GM12872 (cell line): ENCODE measurements at regions not wholly inside any gene's neighbourhood (a gene's known extent, or its start where the extent isn't known, plus 50 kb on each side); places are given as distances from the start of the nearest gene placed in this dataset.

Experiments
- CTCF ChIP-seq: IDR thresholded peaks from 3 replicates; pipeline ENCODE4 v1.5.1; 2011; ENCODE audit warnings: low read depth, mild to moderate bottlenecking, low read length, moderate library complexity; ENCODE audit not compliant: insufficient read depth

- TF ChIP-seq CTCF = no peak
These were observed 1367.2 kb downstream of the KCNT2 start for GRCh38 chr1:195241066-195241465.

DNA sequence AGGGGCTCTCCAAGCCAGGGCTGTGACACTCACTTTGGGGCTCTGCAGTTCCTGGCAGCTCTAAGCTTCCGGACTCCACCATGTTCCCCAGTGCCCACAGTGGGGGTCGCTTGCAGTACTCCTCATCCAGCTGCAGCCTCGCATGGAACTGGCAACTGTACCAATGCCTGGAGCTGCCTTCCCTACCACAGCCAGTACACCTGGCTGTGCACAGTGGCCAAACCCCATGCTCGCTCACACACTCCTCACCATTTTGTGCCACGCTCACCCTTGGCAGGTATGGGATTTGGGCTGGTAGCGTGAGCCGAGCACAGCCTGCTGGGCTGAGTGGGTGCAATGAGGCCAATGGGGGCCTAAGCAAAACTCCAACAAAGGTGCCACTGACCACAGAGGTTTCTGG is 1369.9 kb downstream of the KCNT2 start:
- no peak for TF ChIP-seq CTCF

DNA sequence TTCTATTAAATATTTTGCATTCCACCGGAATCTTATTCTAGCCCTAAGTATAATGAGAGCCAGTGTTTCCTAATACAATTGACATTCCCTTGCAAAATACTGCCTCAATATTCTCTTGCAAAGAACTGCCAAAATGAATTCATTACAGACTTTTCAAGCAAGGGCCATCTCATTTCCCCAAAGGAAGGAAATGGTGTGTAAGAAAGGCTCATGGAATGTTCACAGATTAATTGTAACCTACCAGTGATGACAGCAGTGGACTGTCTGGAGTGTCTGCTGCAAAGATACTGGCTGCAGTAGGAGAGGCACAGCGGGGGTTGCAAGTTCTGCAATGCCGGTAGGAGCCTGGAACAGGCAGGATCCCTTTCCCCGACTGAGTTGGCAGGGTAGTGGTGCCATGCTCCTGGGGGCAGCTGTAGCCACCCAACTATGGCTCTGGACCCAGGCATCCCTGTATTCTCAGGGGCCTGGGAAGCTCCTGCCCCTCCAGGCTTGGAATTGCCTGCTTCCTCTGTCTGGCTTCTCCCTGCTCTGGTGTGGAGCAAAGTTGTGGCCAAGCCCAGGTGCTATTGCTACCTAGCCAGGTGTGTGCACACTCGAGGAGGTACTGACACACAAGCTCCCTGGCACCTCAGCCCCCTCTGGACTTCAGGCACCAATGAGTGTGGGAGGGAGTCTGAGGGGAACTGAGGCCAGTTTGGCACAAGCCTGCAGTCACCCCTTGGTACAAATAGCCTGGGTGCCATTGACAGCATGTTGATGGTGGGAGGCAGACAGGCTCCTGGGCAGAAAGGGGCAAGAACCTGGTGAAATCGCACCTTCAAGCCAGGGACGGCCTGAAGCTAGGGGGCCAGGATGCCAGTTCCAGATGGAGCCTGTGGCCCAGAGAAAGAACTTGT is 1371.0 kb downstream of the KCNT2 start:
- TF ChIP-seq CTCF = no peak

- no peak for TF ChIP-seq CTCF
These were observed 1389.6 kb downstream of the KCNT2 start for GRCh38 chr1:195218428-195219212.

- TF ChIP-seq CTCF = no peak
These were observed 1406.0 kb downstream of the KCNT2 start for GRCh38 chr1:195202241-195202640.

DNA sequence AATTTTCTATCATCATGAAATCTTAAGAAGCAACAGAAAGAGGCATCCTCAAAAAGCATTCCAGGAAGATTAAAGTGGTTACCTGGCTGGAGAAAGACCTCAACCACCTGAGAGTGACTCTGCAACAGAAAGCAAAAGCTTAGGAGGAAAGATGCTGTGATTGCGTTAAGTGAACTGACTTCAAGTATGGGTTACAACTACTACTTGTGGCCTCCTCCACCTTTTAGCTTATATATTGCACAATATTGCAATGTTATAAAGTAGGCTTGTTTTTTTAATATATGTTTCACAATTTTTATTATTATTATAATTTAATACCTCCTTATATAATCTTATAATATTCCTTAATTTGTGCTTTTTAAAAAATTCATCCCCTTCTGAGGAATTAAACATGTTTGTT is 1407.5 kb downstream of the KCNT2 start:
- TF ChIP-seq CTCF = no peak

GRCh38 chr1:195197116-195197515 is 1411.1 kb downstream of the KCNT2 start:
- TF ChIP-seq CTCF = no peak
